H1 (cell line): ENCODE measurements at regions not wholly inside any gene's neighbourhood (a gene's known extent, or its start where the extent isn't known, plus 50 kb on each side); places are given as distances from the start of the nearest gene placed in this dataset.

ENCODE experiments used
- CTCF ChIA-PET: fragments of 300-600 bp; sonication (Branson Sonifier 250); formaldehyde crosslinking; loops from one replicate; lab custom pipeline; 2021; ENCODE audit not compliant: partially characterized antibody; lab: Charles Lee
- POLR2A ChIA-PET: fragments of 300-600 bp; sonication (Branson Sonifier 250); formaldehyde crosslinking; loops from one replicate; lab custom pipeline; 2021; ENCODE audit warnings: inconsistent platforms; ENCODE audit not compliant: partially characterized antibody; lab: Charles Lee
- DNase-seq, 2 experiments: peaks; one replicate each; pipeline versions ENCODE4 v3.0.0 to v3.0.0-alpha.2; 2010 to 2022; ENCODE audit warnings: low spot score in 2 of 2, low read depth in 1 of 2, mixed read lengths in 1 of 2
- FAIRE-seq: peaks from 2 replicates; lab custom pipeline; 2011; peaks lifted over from hg19 to GRCh38; lab: Jason Lieb, UNC
- H2AFZ ChIP-seq: 2 replicates; pipeline ENCODE4 v1.8.1; 2012; ENCODE audit warnings: low read length, inconsistent platforms
- H2AK5ac ChIP-seq: 2 replicates; pipeline ENCODE4 v1.6.1; 2013; ENCODE audit warnings: low read depth, low read length
- H2BK120ac ChIP-seq: replicated peaks from 2 replicates; pipeline ENCODE3; 2013; ENCODE audit warnings: low read depth, low read length, inconsistent platforms
- H2BK12ac ChIP-seq: 2 replicates; pipeline ENCODE4 v1.6.1; 2013; ENCODE audit warnings: low read depth, low read length
- H2BK15ac ChIP-seq: 2 replicates; pipeline ENCODE4 v1.6.1; 2013; ENCODE audit warnings: low read length
- H2BK20ac ChIP-seq: 2 replicates; pipeline ENCODE4 v1.6.1; 2013; ENCODE audit warnings: low read length
- H2BK5ac ChIP-seq: 2 replicates; pipeline ENCODE4 v1.6.1; 2013; ENCODE audit warnings: low read depth, low read length
- H3K14ac ChIP-seq: 2 replicates; pipeline ENCODE4 v1.6.1; 2013; ENCODE audit warnings: inconsistent platforms; ENCODE audit not compliant: insufficient read length
- H3K18ac ChIP-seq: 2 replicates; pipeline ENCODE4 v1.6.1; 2013; ENCODE audit warnings: low read length; ENCODE audit errors: extremely low read depth
- H3K23ac ChIP-seq: 2 replicates; pipeline ENCODE4 v1.6.1; 2013; ENCODE audit warnings: inconsistent platforms; ENCODE audit not compliant: insufficient read length
- H3K23me2 ChIP-seq: 2 replicates; pipeline ENCODE4 v1.6.1; 2013; ENCODE audit warnings: low read depth, low read length
- H3K27ac ChIP-seq: 2 replicates; pipeline ENCODE4 v1.6.1; 2011; ENCODE audit warnings: low read depth, low read length, inconsistent platforms
- H3K27me3 ChIP-seq, 4 experiments: replicated peaks in 1 of 4; 1 replicate in 1 of 4; 2 replicates in 3 of 4; pipeline versions ENCODE4 v1.6.1 to v1.8.1; 2011 to 2013; ENCODE audit warnings: low read length in 3 of 4, mild to moderate bottlenecking in 3 of 4, inconsistent platforms in 2 of 4, mixed read lengths in 2 of 4, moderate library complexity in 1 of 4; ENCODE audit not compliant: control insufficient read depth in 3 of 4, insufficient read depth in 3 of 4; ENCODE audit errors: extremely low read depth in 1 of 4
- H3K36me3 ChIP-seq, 4 experiments: 2 replicates each; pipeline versions ENCODE4 v1.6.1 to v1.8.1; 2011 to 2013; ENCODE audit warnings: mild to moderate bottlenecking in 4 of 4, low read length in 3 of 4, moderate library complexity in 2 of 4, control low read depth in 1 of 4, inconsistent platforms in 1 of 4; ENCODE audit not compliant: insufficient read depth in 4 of 4, control insufficient read depth in 2 of 4
- H3K4ac ChIP-seq: replicated peaks from 2 replicates; pipeline ENCODE3; 2013; ENCODE audit warnings: low read length, low read depth, mixed read lengths, inconsistent platforms; ENCODE audit not compliant: insufficient read length
- H3K4me1 ChIP-seq, 4 experiments: replicated peaks in 1 of 4; 1 replicate in 1 of 4; 2 replicates in 3 of 4; pipeline versions ENCODE4 v1.6.1 to v1.8.1; 2011 to 2013; ENCODE audit warnings: low read length in 3 of 4, inconsistent platforms in 2 of 4, mixed read lengths in 1 of 4; ENCODE audit not compliant: insufficient read depth in 4 of 4, control insufficient read depth in 3 of 4
- H3K4me2 ChIP-seq, 2 experiments: 2 replicates each; pipeline versions ENCODE4 v1.6.1 to v1.8.1; 2011 to 2013; ENCODE audit warnings: low read depth in 2 of 2, low read length in 2 of 2, control low read depth in 1 of 2, inconsistent platforms in 1 of 2, mild to moderate bottlenecking in 1 of 2; ENCODE audit not compliant: insufficient read depth in 1 of 2
- H3K4me3 ChIP-seq, 4 experiments: fragments of 200-600, 300-600 bp in 1 of 4; sonication (generic), shearing (Covaris generic), sonication (Bioruptor Twin) in 1 of 4; 2 replicates each; pipeline versions ENCODE4 v1.5.1 to v1.8.1; 2011 to 2016; ENCODE audit warnings: low read length in 4 of 4, low read depth in 3 of 4, control low read depth in 2 of 4, inconsistent platforms in 2 of 4, mild to moderate bottlenecking in 2 of 4, mixed read lengths in 1 of 4, moderate library complexity in 1 of 4; ENCODE audit not compliant: insufficient read depth in 2 of 4; ENCODE audit errors: extremely low read depth in 1 of 4
- H3K56ac ChIP-seq: replicated peaks from 2 replicates; pipeline ENCODE3; 2013; ENCODE audit warnings: low read depth, mild to moderate bottlenecking, mixed read lengths, low read length, inconsistent platforms; ENCODE audit not compliant: insufficient read length
- H3K79me1 ChIP-seq: 2 replicates; pipeline ENCODE4 v1.6.1; 2013; ENCODE audit warnings: low read depth, low read length, control low read depth
- H3K79me2 ChIP-seq, 2 experiments: 2 replicates each; pipeline versions ENCODE4 v1.6.1 to v1.8.1; 2012 to 2013; ENCODE audit warnings: low read length in 2 of 2, mild to moderate bottlenecking in 2 of 2, inconsistent platforms in 1 of 2; ENCODE audit not compliant: insufficient read depth in 2 of 2, control insufficient read depth in 1 of 2
- H3K9ac ChIP-seq, 4 experiments: replicated peaks in 1 of 4; 1 replicate in 1 of 4; 2 replicates in 3 of 4; pipeline versions ENCODE4 v1.6.1 to v1.8.1; 2011 to 2013; ENCODE audit warnings: low read depth in 3 of 4, low read length in 3 of 4, control low read depth in 2 of 4, mild to moderate bottlenecking in 2 of 4, moderate library complexity in 2 of 4, inconsistent platforms in 1 of 4; ENCODE audit errors: extremely low read depth in 1 of 4
- H3K9me3 ChIP-seq, 2 experiments: 2 replicates each; pipeline versions ENCODE4 v1.6.1 to v1.8.1; 2012 to 2013; ENCODE audit warnings: mild to moderate bottlenecking in 2 of 2, moderate library complexity in 2 of 2, control low read depth in 1 of 2, inconsistent platforms in 1 of 2, low read depth in 1 of 2, low read length in 1 of 2, mixed read lengths in 1 of 2; ENCODE audit not compliant: insufficient read depth in 2 of 2
- H4K20me1 ChIP-seq, 2 experiments: replicated peaks in 1 of 2; 2 replicates each; pipeline versions ENCODE3 to v1.8.1; 2011 to 2013; ENCODE audit warnings: inconsistent platforms in 2 of 2, low read length in 2 of 2, mild to moderate bottlenecking in 1 of 2; ENCODE audit not compliant: insufficient read depth in 2 of 2, control insufficient read depth in 1 of 2
- H4K5ac ChIP-seq: 2 replicates; pipeline ENCODE4 v1.6.1; 2013; ENCODE audit warnings: low read length, low read depth, mixed read lengths, inconsistent platforms; ENCODE audit not compliant: insufficient read length
- H4K8ac ChIP-seq: 2 replicates; pipeline ENCODE4 v1.8.0; 2013; ENCODE audit warnings: mild to moderate bottlenecking, moderate library complexity, low read length, inconsistent platforms; ENCODE audit not compliant: insufficient read depth; ENCODE audit errors: extremely low read depth
- H4K91ac ChIP-seq: replicated peaks from 2 replicates; pipeline ENCODE3; 2013; ENCODE audit warnings: low read length, mixed read lengths, inconsistent platforms; ENCODE audit not compliant: insufficient read length
- CBX8 ChIP-seq: fragments of 300-800, 300-1000 bp; sonication (generic); IDR thresholded peaks from 2 replicates; pipeline ENCODE4 v1.7.1; 2016; ENCODE audit warnings: low read depth, low read length, borderline replicate concordance
- CTCF ChIP-seq, 3 experiments: IDR thresholded peaks; 1 replicate in 2 of 3; 2 replicates in 1 of 3; pipeline versions ENCODE4 v1.5.1 to v1.6.1; 2011; ENCODE audit warnings: low read length in 3 of 3, mild to moderate bottlenecking in 3 of 3, inconsistent platforms in 2 of 3, low read depth in 1 of 3, moderate library complexity in 1 of 3; ENCODE audit not compliant: insufficient read depth in 1 of 3; ENCODE audit errors: control extremely low read depth in 1 of 3
- JUND ChIP-seq: IDR thresholded peaks from 2 replicates; pipeline ENCODE4 v1.6.1; 2011; ENCODE audit warnings: mild to moderate bottlenecking, improper control_type of control experiment, low read length
- KDM5A ChIP-seq: fragments of 200-600 bp; IDR thresholded peaks from 2 replicates; pipeline ENCODE4 v1.7.1; 2012; ENCODE audit warnings: mild to moderate bottlenecking, low read length, inconsistent platforms, mixed read lengths
- RXRA ChIP-seq: IDR thresholded peaks from 2 replicates; pipeline ENCODE4 v1.6.1; 2011; ENCODE audit warnings: low read depth, mild to moderate bottlenecking, low read length, moderate library complexity; ENCODE audit not compliant: insufficient read depth
- SAP30 ChIP-seq: fragments of 300-600 bp; sonication (generic); IDR thresholded peaks from 2 replicates; pipeline ENCODE4 v1.7.1; 2012; ENCODE audit warnings: low read length, moderate library complexity, mild to moderate bottlenecking, inconsistent platforms; ENCODE audit not compliant: insufficient read depth, insufficient replicate concordance
- WGBS, 2 experiments: shearing (Covaris generic) in 1 of 2; methylation state at CpG; one replicate each; pipeline versions ENCODE4 v1.1.6 to v1.1.7; 2013 to 2015; ENCODE audit warnings: low lambda C conversion rate in 2 of 2, mixed read lengths in 2 of 2, inconsistent platforms in 1 of 2, low coverage in 1 of 2, missing lambda C conversion rate in 1 of 2; ENCODE audit not compliant: insufficient replicate concordance in 2 of 2, insufficient coverage in 1 of 2, insufficient read length in 1 of 2; ENCODE audit errors: extremely low coverage in 1 of 2, missing lambda C conversion rate in 1 of 2; 5-methylcytosine and 5-hydroxymethylcytosine counted together

- POLR2A ChIA-PET: no interaction called here
- no peak overlapping the region for H4K5ac ChIP-seq
- FAIRE-seq: no peak
- no peak for TF ChIP-seq CBX8
- TF ChIP-seq CTCF (IDR thresholded peaks at IDR 0.05; ENCODE audit: control extremely low read depth in 1 of 3, insufficient read depth in 1 of 3, low read depth in 1 of 3, low read length in 3 of 3): no peak
- no peak for TF ChIP-seq JUND
- no peak for TF ChIP-seq SAP30
- TF ChIP-seq RXRA: no peak
- TF ChIP-seq KDM5A: no peak
Measured at GRCh38 chr18:4641771-4642368, 186.8 kb upstream of the DLGAP1 start.

More at GRCh38 chr18:4641771-4642368, 186.8 kb upstream of the DLGAP1 start:
- no peak overlapping the region for H2BK20ac ChIP-seq
- WGBS, 2 experiments: 86% methylated on average over 5 of the region's 5 CpGs; no CpG with 5 or more reads in 1 of the 2 experiments
- H3K23ac ChIP-seq: no peak overlapping the region
- H3K56ac ChIP-seq: no peak overlapping the region
- no peak overlapping the region for H2AK5ac ChIP-seq
- no peak overlapping the region for H3K4ac ChIP-seq
- no peak overlapping the region for H3K27ac ChIP-seq
- no peak overlapping the region for H2AFZ ChIP-seq
- no peaks in the 10 kb centered on the region for H3K27me3 ChIP-seq
- no peak overlapping the region for H2BK15ac ChIP-seq
- H2BK120ac ChIP-seq: no peak overlapping the region
- no peak overlapping the region for H3K4me3 ChIP-seq
- H4K20me1 ChIP-seq: no peaks in the 10 kb centered on the region
- H3K4me1 ChIP-seq: no peaks in the 10 kb centered on the region
- H3K4me2 ChIP-seq: no peak overlapping the region
- no peak overlapping the region for H3K14ac ChIP-seq
- no peaks in the 10 kb centered on the region for H3K79me2 ChIP-seq
- no peaks in the 10 kb centered on the region for H3K9me3 ChIP-seq
- no peaks in the 10 kb centered on the region for H3K23me2 ChIP-seq
- no peaks in the 10 kb centered on the region for H3K79me1 ChIP-seq
- no peak overlapping the region for H4K8ac ChIP-seq
- no peak overlapping the region for H3K18ac ChIP-seq
- no peak overlapping the region for H2BK12ac ChIP-seq
- no peak overlapping the region for H2BK5ac ChIP-seq
- DNase-seq: no peak
- no peak overlapping the region for H3K9ac ChIP-seq
- no peak overlapping the region for H4K91ac ChIP-seq
- CTCF ChIA-PET: interaction anchor here (1.0 kb wide), 1 partner anchor 19 kb away, joined by 3 read pairs; no protein-coding TSS in a partner anchor
- H3K36me3 ChIP-seq: no peaks in the 10 kb centered on the region
